ENCODE measurements at regions not wholly inside any gene's neighbourhood (a gene's known extent, or its start where the extent isn't known, plus 50 kb on each side); places are given as distances from the start of the nearest gene placed in this dataset.

GRCh38 chr6:134816780-134817179 is 133.1 kb downstream of the ALDH8A1 start:
- peaks cover 5% of the 10 kb centered on the region for H3K4me1 Mint-ChIP-seq (ENCODE audit: low read depth)
- no peak for DNase-seq (ENCODE audit: low spot score, unreplicated experiment)
- H3K4me3 Mint-ChIP-seq (ENCODE audit: low read depth), result no peak overlapping the region
- H3K36me3 Mint-ChIP-seq (ENCODE audit: insufficient read depth), result no peaks in the 10 kb centered on the region
- no peak overlapping the region for H3K27ac Mint-ChIP-seq
- TF ChIP-seq CTCF (IDR thresholded peaks at IDR 0.05; ENCODE audit: unreplicated experiment), result no peak
- no peaks in the 10 kb centered on the region for H3K27me3 Mint-ChIP-seq
- no peaks in the 10 kb centered on the region for H3K9me3 Mint-ChIP-seq (ENCODE audit: low read depth)

- no peak for TF ChIP-seq CTCF (IDR thresholded peaks at IDR 0.05; ENCODE audit: unreplicated experiment)
- Mint-ChIP-seq H3K27ac (no peak overlapping the region), H3K4me3 (ENCODE audit: low read depth) (no peak overlapping the region), H3K4me1 (ENCODE audit: low read depth) (peaks cover 1% of the 10 kb centered on the region), H3K36me3 (ENCODE audit: insufficient read depth) (no peaks in the 10 kb centered on the region), H3K9me3 (ENCODE audit: low read depth) (no peaks in the 10 kb centered on the region), H3K27me3 (no peaks in the 10 kb centered on the region)
- DNase-seq (ENCODE audit: low spot score, unreplicated experiment), result no peak
Observed at GRCh38 chr6:134816300-134816699, 133.6 kb downstream of the ALDH8A1 start.

- H3K36me3 Mint-ChIP-seq (ENCODE audit: insufficient read depth), result no peaks in the 10 kb centered on the region
- no peaks in the 10 kb centered on the region for H3K27me3 Mint-ChIP-seq
- H3K4me1 Mint-ChIP-seq (ENCODE audit: low read depth), result no peaks in the 10 kb centered on the region
- H3K9me3 Mint-ChIP-seq (ENCODE audit: low read depth), result no peaks in the 10 kb centered on the region
- no peak overlapping the region for H3K27ac Mint-ChIP-seq
- DNase-seq (ENCODE audit: low spot score, unreplicated experiment), result no peak
- no peak for TF ChIP-seq CTCF (IDR thresholded peaks at IDR 0.05; ENCODE audit: unreplicated experiment)
- no peak overlapping the region for H3K4me3 Mint-ChIP-seq (ENCODE audit: low read depth)
Observed at GRCh38 chr6:134814076-134814695, 135.7 kb downstream of the ALDH8A1 start.

GRCh38 chr6:134813146-134813545 is 136.8 kb downstream of the ALDH8A1 start:
- H3K4me1 Mint-ChIP-seq (ENCODE audit: low read depth), result no peaks in the 10 kb centered on the region
- TF ChIP-seq CTCF (IDR thresholded peaks at IDR 0.05; ENCODE audit: unreplicated experiment), result no peak
- H3K9me3 Mint-ChIP-seq (ENCODE audit: low read depth), result no peaks in the 10 kb centered on the region
- H3K27ac Mint-ChIP-seq, result no peak overlapping the region
- DNase-seq (ENCODE audit: low spot score, unreplicated experiment), result no peak
- no peaks in the 10 kb centered on the region for H3K27me3 Mint-ChIP-seq
- no peaks in the 10 kb centered on the region for H3K36me3 Mint-ChIP-seq (ENCODE audit: insufficient read depth)
- no peak overlapping the region for H3K4me3 Mint-ChIP-seq (ENCODE audit: low read depth)

- H3K4me1 Mint-ChIP-seq (ENCODE audit: low read depth), result no peaks in the 10 kb centered on the region
- TF ChIP-seq CTCF (IDR thresholded peaks at IDR 0.05; ENCODE audit: unreplicated experiment), result no peak
- DNase-seq (ENCODE audit: low spot score, unreplicated experiment), result no peak
- no peaks in the 10 kb centered on the region for H3K27me3 Mint-ChIP-seq
- no peaks in the 10 kb centered on the region for H3K9me3 Mint-ChIP-seq (ENCODE audit: low read depth)
- no peak overlapping the region for H3K4me3 Mint-ChIP-seq (ENCODE audit: low read depth)
- H3K27ac Mint-ChIP-seq, result no peak overlapping the region
- H3K36me3 Mint-ChIP-seq (ENCODE audit: insufficient read depth), result no peaks in the 10 kb centered on the region
Observed at GRCh38 chr6:134810402-134810801, 139.5 kb downstream of the ALDH8A1 start.
